Glutamatergic neuron (in vitro differentiated cells): ENCODE measurements at regions not wholly inside any gene's neighbourhood (a gene's known extent, or its start where the extent isn't known, plus 50 kb on each side); places are given as distances from the start of the nearest gene placed in this dataset.

Source experiments
- DNase-seq: peaks from one replicate; pipeline ENCODE4 v3.0.0; 2022
- H3K27ac Mint-ChIP-seq: one replicate; pipeline ENCODE4 v1.8.0; 2020; ENCODE audit warnings: mild to moderate bottlenecking, mixed read lengths, inconsistent platforms; ENCODE audit not compliant: unreplicated experiment
- H3K27me3 Mint-ChIP-seq: one replicate; pipeline ENCODE4 v1.8.0; 2020; ENCODE audit warnings: mild to moderate bottlenecking, moderate library complexity, mixed read lengths, inconsistent platforms; ENCODE audit not compliant: unreplicated experiment
- H3K36me3 Mint-ChIP-seq: one replicate; pipeline ENCODE4 v1.8.0; 2020; ENCODE audit warnings: mild to moderate bottlenecking, mixed read lengths, inconsistent platforms; ENCODE audit not compliant: unreplicated experiment
- H3K4me1 Mint-ChIP-seq: one replicate; pipeline ENCODE4 v1.8.0; 2020; ENCODE audit warnings: mild to moderate bottlenecking, low read depth, mixed read lengths, inconsistent platforms; ENCODE audit not compliant: unreplicated experiment
- H3K4me3 Mint-ChIP-seq: one replicate; pipeline ENCODE4 v1.8.0; 2020; ENCODE audit warnings: mild to moderate bottlenecking, mixed read lengths, inconsistent platforms; ENCODE audit not compliant: unreplicated experiment
- H3K9me3 Mint-ChIP-seq: one replicate; pipeline ENCODE4 v1.8.0; 2020; ENCODE audit warnings: mild to moderate bottlenecking, moderate library complexity, mixed read lengths, inconsistent platforms; ENCODE audit not compliant: unreplicated experiment
- CTCF ChIP-seq: fragments of 200-600 bp; sonication (generic); IDR thresholded peaks from one replicate; pipeline ENCODE4 v1.5.0; 2021; ENCODE audit not compliant: partially characterized antibody, unreplicated experiment

GRCh38 chr5:110841137-110841536 is 102.3 kb downstream of the SLC25A46 start:
- H3K4me1 Mint-ChIP-seq: no peaks in the 10 kb centered on the region
- H3K27me3 Mint-ChIP-seq: no peaks in the 10 kb centered on the region
- no peak for TF ChIP-seq CTCF
- no peak overlapping the region for H3K27ac Mint-ChIP-seq
- DNase-seq: no peak
- H3K9me3 Mint-ChIP-seq: no peaks in the 10 kb centered on the region
- H3K36me3 Mint-ChIP-seq: no peaks in the 10 kb centered on the region
- H3K4me3 Mint-ChIP-seq: no peak overlapping the region

GRCh38 chr5:110842948-110843347 is 104.1 kb downstream of the SLC25A46 start:
- Mint-ChIP-seq H3K4me1 (no peaks in the 10 kb centered on the region), H3K36me3 (no peaks in the 10 kb centered on the region), H3K4me3 (no peak overlapping the region), H3K9me3 (no peaks in the 10 kb centered on the region), H3K27me3 (no peaks in the 10 kb centered on the region), H3K27ac (no peak overlapping the region)
- no peak for TF ChIP-seq CTCF
- DNase-seq: no peak

GRCh38 chr5:110844251-110844650 is 105.4 kb downstream of the SLC25A46 start:
- no peaks in the 10 kb centered on the region for H3K4me1 Mint-ChIP-seq
- H3K27me3 Mint-ChIP-seq: no peaks in the 10 kb centered on the region
- H3K27ac Mint-ChIP-seq: no peak overlapping the region
- no peak for TF ChIP-seq CTCF
- DNase-seq: no peak
- no peaks in the 10 kb centered on the region for H3K36me3 Mint-ChIP-seq
- H3K9me3 Mint-ChIP-seq: no peaks in the 10 kb centered on the region
- H3K4me3 Mint-ChIP-seq: no peak overlapping the region

GRCh38 chr5:110846398-110847001 is 107.7 kb downstream of the SLC25A46 start:
- H3K4me1 Mint-ChIP-seq: no peaks in the 10 kb centered on the region
- no peak overlapping the region for H3K4me3 Mint-ChIP-seq
- H3K27me3 Mint-ChIP-seq: no peaks in the 10 kb centered on the region
- H3K27ac Mint-ChIP-seq: no peak overlapping the region
- no peak for DNase-seq
- no peaks in the 10 kb centered on the region for H3K9me3 Mint-ChIP-seq
- TF ChIP-seq CTCF: no peak
- H3K36me3 Mint-ChIP-seq: no peaks in the 10 kb centered on the region

- H3K4me1 Mint-ChIP-seq: no peaks in the 10 kb centered on the region
- H3K27me3 Mint-ChIP-seq: no peaks in the 10 kb centered on the region
- no peaks in the 10 kb centered on the region for H3K36me3 Mint-ChIP-seq
- no peak overlapping the region for H3K27ac Mint-ChIP-seq
- H3K9me3 Mint-ChIP-seq: no peaks in the 10 kb centered on the region
- TF ChIP-seq CTCF: no peak
- no peak overlapping the region for H3K4me3 Mint-ChIP-seq
- DNase-seq: no peak
These were observed 112.5 kb downstream of the SLC25A46 start for GRCh38 chr5:110851357-110851756.
